Fibroblast of skin of left quadriceps (primary cell): ENCODE measurements at regions not wholly inside any gene's neighbourhood (a gene's known extent, or its start where the extent isn't known, plus 50 kb on each side); places are given as distances from the start of the nearest gene placed in this dataset.
"Not testable (repeated sequence)": the region's sequence is repeated elsewhere in the genome, so short reads cannot be mapped to it uniquely, and the experiment has no call there.

Experiments used
- DNase-seq, 2 experiments: peaks; one replicate each; pipeline ENCODE4 v3.0.0-alpha.2; 2013; ENCODE audit warnings: low read depth in 2 of 2

DNA sequence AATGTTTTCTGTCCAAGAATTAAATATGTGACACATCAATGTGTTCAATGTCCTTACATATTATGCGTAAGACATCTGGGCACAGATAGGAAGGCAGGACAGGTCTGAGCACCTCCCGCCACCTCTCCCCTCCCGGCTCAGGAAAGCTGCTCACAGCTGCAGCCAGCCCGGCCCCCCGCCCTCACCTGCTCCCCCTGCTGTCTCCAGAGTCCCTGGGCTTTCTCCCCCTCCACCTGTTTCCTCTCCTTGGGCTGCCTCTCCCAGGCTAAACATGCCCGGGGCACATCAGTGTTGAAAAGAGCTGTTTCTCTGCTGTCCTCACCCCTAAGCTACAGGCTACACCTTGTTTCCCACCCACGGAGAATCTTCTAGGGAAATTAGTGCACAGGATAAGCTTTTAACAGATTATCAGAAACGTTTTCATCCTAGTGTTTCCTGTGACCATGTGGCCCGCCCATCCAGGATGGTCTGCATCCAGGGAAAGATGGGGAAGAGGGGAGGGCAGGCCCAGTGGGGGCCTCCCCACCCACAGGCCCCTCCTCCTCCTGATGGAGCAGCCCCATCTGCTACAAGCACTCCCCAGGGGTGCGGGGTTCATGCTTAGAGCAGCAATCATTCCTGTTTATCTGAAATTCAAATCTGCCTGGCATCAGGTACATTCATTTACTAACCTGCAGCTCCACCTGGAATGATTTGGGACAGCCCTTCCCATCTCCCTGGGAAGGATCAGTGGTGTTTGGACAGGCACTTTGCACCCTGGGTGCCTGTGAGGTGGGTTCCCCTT lies 273.8 kb upstream of the SFSWAP start:
- no peak for DNase-seq

- DNase-seq = no peak
Measured at GRCh38 chr12:131437706-131438492, 273.0 kb upstream of the SFSWAP start.

- DNase-seq = not testable (repeated sequence)
Measured at GRCh38 chr12:131438493-131438835, 272.4 kb upstream of the SFSWAP start.

DNA sequence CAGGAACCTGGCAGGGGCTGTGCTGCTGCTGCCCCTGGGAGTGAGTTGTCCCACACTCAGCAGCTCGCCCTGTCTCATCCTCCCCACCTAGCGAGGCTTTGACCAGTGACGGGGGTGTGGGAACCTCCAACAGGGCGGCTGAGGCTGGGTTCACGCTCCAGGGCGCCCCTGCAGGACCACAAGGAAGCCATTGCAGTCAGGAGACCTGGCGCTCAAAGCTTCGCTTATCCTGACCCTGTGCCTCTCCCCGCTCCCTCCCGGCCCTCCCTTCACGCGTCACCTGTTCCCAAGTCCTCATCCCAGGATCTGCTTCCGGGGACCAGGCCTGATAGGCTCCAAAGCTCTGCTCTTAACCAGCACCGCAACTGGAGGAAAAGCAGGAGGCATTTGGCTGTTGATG lies 272.0 kb upstream of the SFSWAP start:
- DNase-seq = no peak

DNA sequence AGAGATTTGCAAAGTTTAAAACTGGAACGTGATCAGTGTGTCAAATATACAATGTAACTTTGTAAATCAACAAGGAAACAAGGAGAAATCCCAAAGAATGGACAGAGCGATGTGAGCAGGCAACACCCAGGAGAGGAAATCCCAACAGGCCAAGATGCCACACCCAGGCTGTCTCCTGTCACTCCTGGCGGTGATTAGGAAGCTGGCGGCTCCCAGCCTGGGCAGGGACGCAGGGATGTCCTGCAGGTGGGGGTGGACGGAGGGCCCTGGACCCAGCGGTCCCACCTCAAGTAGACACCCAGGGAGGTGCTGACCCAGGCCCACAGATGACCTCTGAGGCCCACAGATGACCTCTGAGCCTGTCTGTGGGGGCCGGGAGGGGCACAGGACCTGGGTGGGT lies 271.1 kb upstream of the SFSWAP start:
- DNase-seq = not testable (repeated sequence)

DNA sequence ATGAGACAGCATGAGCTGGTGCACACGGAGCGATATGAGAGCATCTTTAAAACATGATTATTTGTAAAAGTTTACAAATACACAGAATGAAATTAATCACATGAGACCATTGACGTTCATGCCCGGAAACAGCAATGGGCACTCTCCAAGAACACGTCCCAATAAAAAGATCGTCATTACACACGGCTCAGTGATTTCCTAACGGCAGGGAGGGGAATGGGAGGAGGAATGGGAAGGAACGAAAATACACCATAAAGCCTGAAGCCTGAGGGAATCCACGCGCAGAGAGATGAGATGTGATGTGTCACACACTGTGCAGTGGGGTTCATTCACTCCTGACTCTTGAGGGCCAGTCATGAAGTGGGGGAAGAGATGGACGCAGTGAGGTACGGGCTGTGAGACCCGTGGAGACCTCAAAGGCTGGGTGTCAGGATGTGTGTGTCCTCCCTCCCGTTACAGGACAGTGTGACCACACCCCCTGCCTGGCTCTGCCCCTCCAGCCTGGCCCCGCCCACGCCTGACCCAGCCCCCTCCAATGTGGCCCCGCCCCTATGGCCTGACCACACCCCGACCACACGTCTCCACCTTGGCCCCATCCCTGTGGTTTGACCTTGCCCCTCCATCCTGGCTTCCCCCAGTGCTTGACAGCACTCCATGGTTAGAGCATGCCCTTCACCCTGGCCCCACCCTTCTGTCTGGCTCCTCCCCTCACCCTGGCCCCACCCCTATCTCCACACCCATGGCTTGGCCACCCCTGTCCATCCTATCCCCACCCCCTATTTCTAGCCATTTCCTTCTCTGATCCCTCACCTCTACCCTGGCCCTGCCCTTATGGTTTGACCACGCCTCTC lies 270.5 kb upstream of the SFSWAP start:
- not testable (repeated sequence) for DNase-seq

DNA sequence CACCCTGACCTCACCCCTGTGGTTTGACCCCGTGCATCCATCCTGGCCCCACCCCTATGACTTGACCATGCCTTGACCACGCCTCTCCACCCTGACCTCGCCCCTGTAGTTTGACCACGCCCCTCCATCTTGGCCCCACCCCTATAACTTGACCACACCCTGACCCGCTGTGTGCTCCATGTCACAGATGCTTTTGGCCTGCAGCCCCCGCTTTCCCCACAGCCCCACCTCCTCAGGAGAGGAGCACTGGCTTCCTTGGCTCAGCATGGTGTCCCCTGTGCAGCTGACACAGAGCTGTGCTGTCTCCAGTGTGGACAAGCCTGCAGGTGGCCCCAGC lies 269.9 kb upstream of the SFSWAP start:
- DNase-seq = no peak

DNA sequence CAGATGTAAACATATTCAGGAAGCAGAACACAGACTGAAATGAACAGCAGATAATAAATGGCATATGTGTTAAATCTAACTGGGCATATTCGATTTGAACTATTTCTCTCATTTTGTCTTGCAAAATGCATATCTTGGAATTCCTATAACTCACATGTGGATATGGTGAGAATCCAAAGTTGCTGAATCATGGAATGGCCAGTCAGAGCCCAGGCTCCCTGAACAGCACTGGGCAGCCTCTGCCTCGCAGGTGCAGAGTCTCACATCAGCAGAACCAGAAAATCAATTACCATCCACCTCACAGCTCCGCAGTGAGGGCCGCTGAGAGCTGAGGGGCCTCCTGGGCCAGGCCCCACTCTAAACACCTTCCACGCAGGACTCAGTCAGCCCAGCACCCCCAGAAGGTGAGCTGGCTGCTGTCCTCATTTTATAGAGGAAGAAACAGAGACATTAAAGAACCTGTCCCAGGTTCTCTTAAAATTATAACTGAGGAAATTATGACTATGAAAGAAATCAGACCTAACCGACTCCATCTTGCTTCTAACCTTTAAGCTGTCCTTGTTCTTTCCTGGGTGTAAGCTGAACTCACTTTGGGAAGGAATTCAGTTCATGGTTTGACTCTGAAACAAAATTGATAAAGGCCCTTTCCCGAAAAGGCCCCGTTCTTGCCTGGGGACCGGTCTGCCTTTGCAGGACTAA lies 269.1 kb upstream of the SFSWAP start:
- no peak for DNase-seq

GRCh38 chr12:131442337-131442918 lies 268.5 kb upstream of the SFSWAP start:
- DNase-seq = no peak

DNA sequence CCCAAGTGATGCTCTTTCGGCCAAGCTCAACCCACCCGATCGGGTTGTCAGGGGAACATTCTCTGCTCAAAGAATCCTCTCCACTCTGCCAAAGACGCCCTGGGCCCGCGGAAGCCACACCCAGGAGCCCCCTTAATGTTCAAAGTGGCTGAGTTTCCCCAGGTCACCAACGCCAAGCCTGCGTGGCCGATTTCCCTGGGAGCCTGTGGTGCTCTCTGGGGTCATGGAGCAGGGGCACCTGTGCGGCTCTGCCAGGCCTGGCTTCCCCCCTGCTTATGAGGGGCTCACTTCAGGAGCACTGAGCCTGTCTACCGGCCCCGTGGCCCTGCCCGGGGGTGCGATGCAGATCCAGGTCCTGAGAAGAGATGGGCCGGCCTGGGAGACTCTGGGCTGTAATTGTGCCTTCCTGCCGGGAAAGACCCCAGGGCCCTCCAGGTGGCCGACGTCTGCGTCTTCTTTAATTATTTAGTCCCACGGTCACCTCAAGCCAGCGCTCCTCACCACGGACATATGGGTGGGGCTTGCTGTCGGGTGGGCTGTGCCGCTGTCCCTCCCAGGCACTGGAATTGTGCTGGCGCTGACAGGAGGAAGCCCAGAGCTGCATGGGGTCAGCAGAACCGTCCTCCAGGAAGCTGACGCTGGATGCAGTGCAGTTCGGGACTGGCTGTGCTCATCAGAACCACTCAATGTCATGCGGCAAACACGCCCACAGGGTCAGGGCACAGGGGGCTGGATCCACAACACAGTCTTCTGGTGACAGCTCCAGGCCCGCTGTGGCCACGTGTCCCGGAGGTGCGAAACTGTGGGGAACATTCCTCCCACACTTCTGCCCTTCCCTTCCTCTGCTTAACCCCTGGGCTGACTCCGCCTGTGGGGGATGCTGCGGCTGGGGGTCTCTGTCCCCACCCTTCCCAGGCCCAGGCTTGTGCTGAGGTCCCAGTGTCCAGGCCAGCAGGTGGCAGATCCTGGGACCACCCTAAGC lies 267.6 kb upstream of the SFSWAP start:
- no peak for DNase-seq

DNA sequence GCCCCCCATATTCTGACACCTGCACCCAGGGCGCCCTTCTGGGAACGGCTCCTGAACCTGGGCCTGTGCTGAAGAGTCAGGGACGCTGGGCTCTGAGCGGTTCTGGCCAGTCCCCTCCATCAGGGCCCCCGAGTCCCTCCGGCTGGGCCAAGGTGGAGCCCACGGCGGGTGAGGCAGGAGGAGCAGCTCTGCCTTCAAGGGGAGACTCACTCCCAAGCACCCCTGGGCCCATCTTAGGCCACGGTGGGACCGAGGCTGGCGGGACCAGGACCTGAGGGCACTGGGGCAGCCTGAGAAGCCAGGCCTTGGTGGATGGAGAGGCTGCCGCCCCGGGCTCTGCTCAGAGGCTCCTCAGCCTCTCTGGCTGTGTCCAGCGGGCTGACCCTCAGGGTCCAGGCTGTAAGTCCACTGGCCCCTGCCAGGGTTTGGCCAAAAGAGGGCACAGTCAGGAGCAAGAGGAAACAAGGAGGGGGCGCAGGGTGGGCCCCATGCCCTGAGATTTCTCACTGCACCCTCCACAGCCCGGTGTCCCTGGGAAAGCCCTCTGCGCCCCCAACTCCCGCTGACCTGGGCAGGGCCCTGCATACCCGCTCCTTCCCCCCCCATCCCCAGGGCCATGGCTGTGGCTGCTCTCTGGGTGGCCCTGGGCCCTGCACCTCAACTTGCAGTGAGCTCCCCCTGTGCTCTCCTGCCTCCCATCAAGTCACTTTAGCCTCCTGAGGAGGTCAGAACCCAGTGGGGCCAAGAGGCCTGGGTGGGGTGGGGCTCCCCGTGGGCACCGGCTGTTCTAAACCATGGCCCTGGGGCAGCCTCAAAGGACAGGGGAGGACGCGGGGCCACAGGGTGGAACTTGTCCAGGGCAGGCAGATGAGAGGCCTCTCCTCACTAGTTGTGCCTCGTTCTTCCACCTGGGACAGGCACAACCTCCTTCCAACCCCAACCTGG lies 266.4 kb upstream of the SFSWAP start:
- no peak for DNase-seq

DNA sequence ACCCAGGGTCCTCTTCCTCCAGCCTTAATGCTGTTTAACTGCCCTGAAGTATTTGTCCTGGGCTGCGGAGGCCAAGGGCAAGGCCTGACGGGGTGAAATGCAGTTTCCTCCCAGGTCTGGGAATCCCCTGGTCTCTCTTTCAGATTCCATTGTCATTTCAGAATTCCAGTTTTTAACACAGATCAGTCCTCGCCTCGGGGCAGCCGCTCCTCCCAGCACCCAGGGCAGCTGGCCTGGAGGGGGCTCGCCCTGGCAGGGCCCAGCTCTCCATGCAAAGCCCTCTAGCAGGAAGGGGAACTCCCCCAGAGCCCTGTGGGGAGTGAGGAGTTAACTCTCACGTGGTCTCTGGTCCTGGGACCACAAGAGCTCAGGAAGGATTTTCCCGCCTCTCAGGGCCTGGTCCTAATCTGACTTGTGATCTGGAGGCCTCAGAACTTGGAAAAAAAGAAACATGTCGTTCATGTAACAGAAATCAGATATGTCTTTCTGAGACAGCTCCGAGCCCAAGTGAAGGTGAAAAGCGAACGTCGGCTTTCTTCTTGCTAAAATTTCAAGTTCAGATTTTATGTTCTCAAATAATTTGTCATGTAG lies 265.6 kb upstream of the SFSWAP start:
- DNase-seq = no peak

DNA sequence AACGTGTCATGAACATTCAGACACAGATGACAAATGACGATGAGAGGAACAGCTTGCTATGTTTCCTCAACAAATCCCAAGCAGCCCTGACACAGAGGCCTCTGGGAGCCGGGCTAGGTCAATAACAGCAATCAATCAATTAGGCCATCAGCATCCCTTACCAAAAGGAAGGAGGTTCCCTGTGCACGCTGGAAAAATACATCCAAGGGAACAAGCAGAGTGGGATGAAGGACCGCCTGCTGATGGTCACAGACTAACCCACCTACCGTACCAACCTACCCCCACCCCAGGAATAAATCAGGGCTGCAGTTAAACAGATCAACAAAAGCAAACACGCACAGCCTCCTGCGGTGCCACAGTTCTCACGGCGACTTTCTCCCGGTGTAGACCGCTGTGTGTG lies 265.1 kb upstream of the SFSWAP start:
- DNase-seq = no peak

DNA sequence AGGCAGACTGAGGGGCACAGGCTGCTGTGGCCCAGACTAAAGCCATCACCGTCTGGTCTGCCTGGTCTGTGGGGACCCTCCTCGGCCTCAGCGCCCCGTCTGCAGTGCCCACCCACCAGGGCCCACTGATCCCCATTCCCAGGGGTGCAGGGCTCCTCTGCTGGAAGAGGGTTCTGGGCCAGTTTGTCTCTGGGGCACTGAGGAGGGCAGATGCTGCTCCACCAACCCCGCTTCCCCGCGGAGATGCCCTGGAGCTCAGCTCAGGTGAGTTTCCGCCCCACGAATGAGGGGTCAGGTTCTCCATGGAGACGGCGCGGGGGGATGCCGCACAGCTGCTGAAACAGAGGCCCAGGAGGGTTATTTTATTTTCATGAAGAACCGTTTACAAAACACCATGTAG lies 263.3 kb upstream of the SFSWAP start:
- DNase-seq = not testable (repeated sequence)

DNA sequence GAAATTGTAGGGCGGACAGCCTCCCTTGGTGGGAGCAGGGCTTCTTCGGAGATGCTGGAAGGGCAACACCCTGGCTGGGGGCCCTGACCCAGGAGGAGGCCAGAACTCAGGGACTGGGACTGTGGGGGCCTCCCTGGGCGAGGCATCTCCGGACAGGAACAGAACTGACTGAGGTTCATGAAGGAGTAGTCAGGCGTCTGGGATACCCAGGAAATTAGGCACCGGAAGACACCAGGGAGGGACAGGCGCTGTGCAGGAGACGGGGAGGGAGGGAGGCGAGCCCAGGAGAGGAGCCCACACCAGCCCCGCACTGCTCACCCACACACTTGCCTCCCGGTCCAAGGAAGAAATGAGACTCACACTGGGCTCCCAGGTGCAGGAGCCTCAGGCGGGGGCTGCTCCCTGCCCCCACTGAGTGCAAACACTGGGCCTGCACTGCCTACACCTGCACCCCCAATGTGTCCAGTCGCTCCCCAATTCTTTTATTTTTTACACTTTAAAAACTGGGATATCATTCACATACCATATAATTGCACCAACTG lies 262.6 kb upstream of the SFSWAP start:
- DNase-seq = no peak

DNA sequence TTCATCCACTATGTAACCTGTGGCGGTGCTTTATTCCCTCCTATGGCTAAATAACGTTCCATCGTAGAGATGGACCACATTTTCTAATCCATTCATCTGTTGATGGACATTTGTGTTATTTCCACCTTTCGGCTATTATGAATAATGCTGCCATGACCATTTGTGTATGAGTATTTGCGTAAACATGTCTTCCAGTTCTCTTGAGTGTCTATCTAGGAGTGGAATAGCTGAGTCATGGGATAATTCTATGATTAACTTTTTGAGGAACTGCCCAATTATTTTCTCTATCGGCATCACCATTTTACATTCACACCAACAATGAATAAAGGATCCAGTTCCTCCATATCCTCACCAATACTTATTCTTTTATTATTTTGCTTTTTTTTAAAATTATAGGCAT lies 261.9 kb upstream of the SFSWAP start:
- no peak for DNase-seq

- DNase-seq = no peak
Measured at GRCh38 chr12:131452444-131452860, 258.4 kb upstream of the SFSWAP start.

DNA sequence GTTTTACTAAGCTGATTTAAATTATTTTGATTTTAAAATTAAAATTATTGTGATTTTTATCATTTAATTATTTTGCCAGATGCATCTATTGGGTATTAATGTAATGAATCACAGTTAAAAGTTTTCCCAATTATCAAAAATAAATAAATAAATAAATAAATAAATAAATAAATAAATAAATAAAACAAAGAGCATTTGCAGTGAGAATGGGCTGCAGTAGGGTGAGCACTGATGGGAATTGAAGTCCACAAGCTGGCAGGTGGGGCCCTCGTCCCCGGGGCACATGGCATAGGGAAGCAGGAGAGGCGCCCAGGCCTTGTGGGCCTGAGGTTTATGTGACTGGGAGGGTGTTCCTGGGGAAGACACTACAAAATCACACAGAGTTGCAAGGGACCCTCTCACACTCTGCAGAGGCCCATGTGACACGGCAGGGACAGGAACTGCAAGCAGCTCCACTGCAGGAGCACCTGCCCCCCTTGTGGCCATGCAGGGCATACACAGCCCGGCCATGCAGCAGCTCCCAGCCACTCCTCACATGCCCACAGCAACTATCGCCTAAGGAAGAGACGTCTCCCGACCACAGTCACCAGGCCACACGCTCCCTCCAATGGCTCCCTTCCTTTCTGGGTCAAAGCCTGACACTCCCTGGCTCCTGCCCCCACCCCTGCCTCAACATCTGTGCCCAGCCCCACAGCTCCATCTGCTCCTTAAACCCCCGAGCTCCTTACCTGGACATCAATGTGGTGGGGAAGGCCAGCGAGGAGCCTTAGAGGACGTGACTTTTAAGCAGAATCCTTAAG lies 256.3 kb upstream of the SFSWAP start:
- no peak for DNase-seq
